ENCODE measurements at regions not wholly inside any gene's neighbourhood (a gene's known extent, or its start where the extent isn't known, plus 50 kb on each side); places are given as distances from the start of the nearest gene placed in this dataset.

DNA sequence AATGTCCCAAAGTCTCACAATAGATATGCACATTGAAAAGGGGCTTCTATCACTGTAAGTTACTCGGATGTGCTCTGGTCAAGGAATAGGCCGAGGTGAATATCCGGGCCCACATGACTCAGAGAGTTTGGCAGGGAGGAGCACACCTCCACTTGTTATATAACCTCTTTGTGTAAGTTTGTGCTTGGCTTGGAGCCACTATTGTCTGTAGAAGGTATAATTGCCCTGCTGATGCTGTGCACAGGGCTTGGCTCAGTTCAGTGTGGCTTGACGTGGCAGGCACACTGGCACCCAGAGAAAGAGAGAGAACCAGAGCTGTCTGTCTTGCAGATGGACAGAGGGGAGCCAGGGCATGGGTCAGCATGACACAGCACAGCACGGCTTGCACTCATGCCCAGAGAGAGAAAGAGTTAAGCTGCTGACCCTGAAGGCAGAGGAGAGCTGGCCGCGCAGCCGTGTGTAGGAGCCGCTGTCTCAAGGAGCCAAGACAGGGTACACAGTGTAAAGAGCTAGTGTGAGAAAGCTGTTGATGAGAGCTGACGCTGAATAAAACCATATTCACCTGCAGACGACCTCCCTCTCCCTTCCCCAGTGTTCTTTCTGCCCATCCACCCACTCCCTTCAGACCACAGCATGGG, 482.5 kb downstream of the C6orf118 start:
- no peak overlapping the region for H3K4me3 Mint-ChIP-seq
- H3K36me3 Mint-ChIP-seq = no peaks in the 10 kb centered on the region
- H3K9me3 Mint-ChIP-seq = peaks cover 6% of the 10 kb centered on the region
- H3K27ac Mint-ChIP-seq = no peak overlapping the region
- no peaks in the 10 kb centered on the region for H3K27me3 Mint-ChIP-seq
- no peaks in the 10 kb centered on the region for H3K4me1 Mint-ChIP-seq

DNA sequence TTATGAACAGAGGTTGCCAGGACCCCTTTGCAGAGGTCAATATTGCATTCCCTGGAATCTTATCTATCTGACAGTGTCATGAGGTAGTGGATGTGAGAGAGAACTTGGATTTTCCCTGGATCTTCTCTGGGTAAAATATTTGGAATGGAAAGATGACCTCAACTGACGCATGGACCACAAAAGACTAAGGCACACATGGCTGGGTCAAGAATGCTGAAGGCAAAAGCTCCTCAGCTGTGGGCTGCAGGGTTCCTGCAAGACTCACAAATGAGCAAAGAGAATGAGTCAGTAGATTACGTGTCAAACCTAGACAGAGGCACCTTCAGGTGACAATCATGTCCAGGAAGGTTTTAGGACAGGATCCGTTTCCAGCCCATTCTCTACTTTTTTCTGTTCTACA, 484.0 kb downstream of the C6orf118 start:
- Mint-ChIP-seq H3K27me3 (no peaks in the 10 kb centered on the region), H3K36me3 (no peaks in the 10 kb centered on the region), H3K4me3 (no peak overlapping the region), H3K27ac (no peak overlapping the region), H3K9me3 (peaks cover 6% of the 10 kb centered on the region), H3K4me1 (no peaks in the 10 kb centered on the region)

DNA sequence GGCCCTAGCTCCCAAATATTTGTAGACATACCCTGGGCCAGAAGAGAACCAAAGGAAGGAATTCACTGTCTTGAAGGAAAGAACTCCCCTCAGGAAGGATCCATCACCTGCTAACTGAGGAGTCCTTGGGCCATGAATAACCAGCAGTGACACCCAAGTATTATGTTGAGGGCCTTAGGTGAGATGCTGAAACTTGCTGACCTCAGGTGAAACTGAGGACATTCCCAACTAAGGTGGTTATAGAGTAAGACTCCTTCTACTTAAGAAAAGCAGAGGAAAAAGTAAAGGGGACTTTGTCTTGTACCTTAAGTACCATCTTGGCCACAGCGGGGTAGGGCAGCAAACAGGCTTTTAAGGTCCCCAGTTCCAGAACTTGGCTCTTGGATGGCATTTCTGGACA, 491.7 kb downstream of the C6orf118 start:
- no peaks in the 10 kb centered on the region for H3K36me3 Mint-ChIP-seq
- H3K9me3 Mint-ChIP-seq = peaks cover 6% of the 10 kb centered on the region
- no peak overlapping the region for H3K4me3 Mint-ChIP-seq
- no peaks in the 10 kb centered on the region for H3K27me3 Mint-ChIP-seq
- H3K4me1 Mint-ChIP-seq = no peaks in the 10 kb centered on the region
- H3K27ac Mint-ChIP-seq = no peak overlapping the region

DNA sequence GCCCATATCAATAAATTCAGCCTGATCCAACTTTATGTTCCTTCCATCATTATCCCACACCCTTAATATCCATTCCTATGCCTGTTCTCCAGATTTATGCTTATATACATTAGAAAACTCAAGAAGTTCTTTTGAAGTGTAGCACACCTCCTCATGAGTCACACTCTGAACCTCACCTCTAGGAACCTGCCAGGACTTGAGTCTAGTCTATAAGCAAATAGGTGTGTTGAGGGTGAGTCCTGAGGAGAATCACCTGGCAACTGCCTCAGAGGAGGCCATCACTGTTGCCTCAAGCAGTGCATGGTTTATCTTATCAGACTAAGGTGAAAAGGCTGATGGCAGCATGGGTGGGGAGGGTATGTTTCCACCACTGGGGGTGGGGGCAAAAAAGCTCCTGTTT, 496.7 kb downstream of the C6orf118 start:
- Mint-ChIP-seq H3K4me1 (no peaks in the 10 kb centered on the region), H3K27me3 (no peaks in the 10 kb centered on the region), H3K9me3 (peaks cover 7% of the 10 kb centered on the region), H3K27ac (no peak overlapping the region), H3K4me3 (no peak overlapping the region), H3K36me3 (no peaks in the 10 kb centered on the region)

DNA sequence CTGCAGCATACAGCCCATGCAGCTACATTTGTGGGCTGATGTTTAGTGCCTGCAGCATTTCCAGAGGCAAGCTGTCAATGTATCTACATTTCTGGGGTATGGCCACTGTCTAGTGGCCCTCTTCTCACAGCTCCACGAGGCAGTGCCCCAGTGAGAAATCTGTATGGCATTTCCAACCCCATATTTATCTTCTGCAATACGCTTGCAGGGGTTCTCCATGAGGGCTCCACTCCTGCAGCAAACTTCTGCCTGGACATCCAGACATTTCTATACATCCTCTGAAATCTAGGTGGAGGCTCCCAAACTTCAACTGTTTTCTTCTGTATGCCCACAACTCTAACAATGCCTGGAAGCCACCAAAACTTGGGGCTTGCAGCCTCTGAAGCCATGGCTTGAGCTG, 502.3 kb downstream of the C6orf118 start:
- Mint-ChIP-seq H3K9me3 (peaks cover 14% of the 10 kb centered on the region), H3K4me3 (no peak overlapping the region), H3K27ac (no peak overlapping the region), H3K27me3 (no peaks in the 10 kb centered on the region), H3K36me3 (no peaks in the 10 kb centered on the region), H3K4me1 (no peaks in the 10 kb centered on the region)

DNA sequence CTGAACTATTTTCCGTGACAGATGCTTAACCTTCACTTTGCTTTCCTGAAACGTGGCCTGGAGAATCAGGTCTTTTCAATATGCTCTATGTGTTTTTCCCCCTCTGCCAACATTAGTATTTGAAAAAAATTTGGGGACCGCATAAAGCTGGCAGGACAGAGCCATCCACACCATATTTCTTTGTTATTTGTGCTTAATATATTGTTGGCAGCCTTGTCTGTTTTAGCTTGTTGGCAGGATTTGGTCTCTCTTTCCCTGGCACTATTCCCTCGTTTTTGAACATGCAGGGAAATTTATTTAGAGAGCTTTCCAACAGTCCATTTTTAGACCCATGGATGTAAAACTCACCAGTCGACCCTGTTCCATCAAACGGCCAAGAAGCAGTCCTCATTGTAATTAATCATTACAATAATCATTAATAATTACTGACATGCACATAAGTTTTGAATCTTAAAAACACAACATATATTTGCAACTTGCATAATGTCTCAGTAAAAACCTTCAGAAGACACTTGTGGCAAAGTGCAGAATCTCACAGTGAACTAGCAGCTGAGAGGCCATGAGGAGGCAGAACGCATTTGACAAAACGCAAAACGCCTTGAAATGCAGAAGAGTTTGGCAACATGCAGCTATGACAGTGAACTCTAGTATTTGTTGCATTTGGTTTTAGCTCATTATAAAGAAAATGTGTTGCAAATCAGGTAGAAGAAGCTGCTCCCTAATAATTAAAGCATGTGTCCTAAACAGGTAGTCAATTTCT, 514.2 kb downstream of the C6orf118 start:
- Mint-ChIP-seq H3K4me3 (no peak overlapping the region), H3K36me3 (no peaks in the 10 kb centered on the region), H3K9me3 (no peaks in the 10 kb centered on the region), H3K4me1 (no peaks in the 10 kb centered on the region), H3K27ac (no peak overlapping the region), H3K27me3 (no peaks in the 10 kb centered on the region)

DNA sequence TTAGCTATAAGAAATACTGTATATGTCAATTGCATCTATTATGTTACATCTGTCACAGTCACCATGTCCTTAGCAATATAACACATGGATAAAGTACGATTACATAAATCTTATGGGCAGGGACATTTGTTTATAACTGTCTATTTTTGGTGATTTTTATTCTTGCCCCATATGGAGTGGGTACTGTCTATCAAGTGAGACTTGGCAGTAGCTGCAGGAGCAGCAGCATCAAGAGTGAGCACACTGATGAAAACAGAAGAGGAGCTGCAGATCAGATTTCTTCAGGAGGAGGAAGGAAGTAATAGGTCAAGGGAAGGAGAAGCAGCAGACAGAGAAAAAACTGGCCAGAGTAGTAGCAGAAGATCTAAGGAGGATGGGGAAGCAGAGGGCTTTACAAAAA, 516.7 kb downstream of the C6orf118 start:
- no peaks in the 10 kb centered on the region for H3K4me1 Mint-ChIP-seq
- no peak overlapping the region for H3K4me3 Mint-ChIP-seq
- no peaks in the 10 kb centered on the region for H3K27me3 Mint-ChIP-seq
- no peaks in the 10 kb centered on the region for H3K9me3 Mint-ChIP-seq
- no peak overlapping the region for H3K27ac Mint-ChIP-seq
- no peaks in the 10 kb centered on the region for H3K36me3 Mint-ChIP-seq

DNA sequence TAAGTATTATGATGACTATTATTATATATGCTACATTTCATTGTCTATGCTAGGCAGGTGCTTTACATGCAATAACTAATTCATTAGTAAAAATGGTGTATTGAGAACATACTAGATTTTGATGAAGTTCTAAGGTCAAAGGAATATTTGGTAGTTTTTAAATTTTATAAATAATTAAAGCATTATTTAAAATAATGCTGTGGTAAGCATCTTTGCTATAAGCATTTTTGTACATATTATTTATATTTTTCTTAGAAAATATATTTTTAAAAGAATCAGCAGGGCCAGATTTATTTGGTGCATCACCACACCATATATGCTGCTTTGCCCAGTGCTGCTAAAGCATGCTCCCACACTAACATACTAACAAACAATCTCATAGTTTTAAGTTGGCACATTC, 517.9 kb downstream of the C6orf118 start:
- Mint-ChIP-seq H3K27ac (no peak overlapping the region), H3K4me3 (no peak overlapping the region), H3K27me3 (no peaks in the 10 kb centered on the region), H3K9me3 (no peaks in the 10 kb centered on the region), H3K4me1 (no peaks in the 10 kb centered on the region), H3K36me3 (no peaks in the 10 kb centered on the region)

DNA sequence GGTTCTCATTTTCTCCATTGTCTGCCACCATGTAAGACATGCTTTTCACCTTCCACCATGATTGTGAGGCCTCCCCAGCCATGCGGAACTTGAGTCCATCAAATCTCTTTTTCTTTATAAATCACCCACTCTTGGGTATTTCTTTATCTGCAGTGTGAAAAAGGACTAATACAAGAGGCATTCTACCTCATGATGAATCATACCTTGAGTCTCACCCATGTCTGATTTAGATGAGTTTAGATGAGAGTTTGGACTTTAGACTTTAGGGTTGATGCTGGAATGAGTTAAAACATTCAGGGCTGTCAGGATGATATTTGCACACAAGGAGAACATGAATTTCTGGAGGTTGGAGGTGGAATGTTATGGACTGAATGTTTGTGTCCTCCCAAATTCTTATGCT, 545.6 kb downstream of the C6orf118 start:
- H3K4me3 Mint-ChIP-seq = no peak overlapping the region
- H3K4me1 Mint-ChIP-seq = no peaks in the 10 kb centered on the region
- no peaks in the 10 kb centered on the region for H3K9me3 Mint-ChIP-seq
- H3K27ac Mint-ChIP-seq = no peak overlapping the region
- H3K36me3 Mint-ChIP-seq = no peaks in the 10 kb centered on the region
- no peaks in the 10 kb centered on the region for H3K27me3 Mint-ChIP-seq

DNA sequence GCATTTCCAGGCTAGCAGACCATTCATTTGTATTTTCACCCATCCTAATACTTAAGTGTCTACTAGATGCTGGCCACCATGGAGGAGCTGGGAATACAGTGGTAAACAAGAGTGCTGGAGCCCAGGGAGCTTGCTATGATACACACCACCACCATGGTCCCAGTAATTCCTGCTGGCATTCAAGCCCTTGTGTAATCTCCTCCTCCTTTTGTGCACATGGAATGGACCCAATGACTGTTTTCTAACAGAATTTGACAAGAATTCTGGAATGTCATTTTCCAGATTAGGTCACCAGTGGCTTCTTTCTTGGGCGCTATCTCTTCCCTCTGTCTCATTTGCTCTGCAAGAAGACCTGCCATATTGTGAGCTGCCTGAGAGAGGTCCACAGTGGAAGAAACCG, 552.0 kb downstream of the C6orf118 start:
- Mint-ChIP-seq H3K4me3 (no peak overlapping the region), H3K36me3 (no peaks in the 10 kb centered on the region), H3K4me1 (no peaks in the 10 kb centered on the region), H3K9me3 (no peaks in the 10 kb centered on the region), H3K27me3 (no peaks in the 10 kb centered on the region), H3K27ac (no peak overlapping the region)

DNA sequence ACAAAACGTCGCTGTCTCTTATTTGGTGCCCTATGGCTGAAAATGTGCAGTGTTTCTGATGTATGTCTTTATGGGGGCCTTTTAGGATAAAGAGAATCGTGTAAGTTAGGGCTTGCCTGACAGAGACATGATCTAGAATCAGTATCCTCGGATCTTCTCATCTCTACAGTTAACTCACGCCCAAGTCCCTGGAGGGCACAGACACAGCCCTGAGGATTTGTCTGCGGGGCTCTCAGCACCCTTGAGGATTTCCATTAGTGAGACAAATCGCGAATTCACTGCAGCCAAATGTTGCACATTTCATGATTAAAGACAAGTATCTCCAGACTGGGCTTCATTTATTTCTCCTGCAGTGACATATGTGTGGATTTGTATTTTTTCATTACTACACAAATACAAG, 552.7 kb downstream of the C6orf118 start:
- no peak overlapping the region for H3K4me3 Mint-ChIP-seq
- no peaks in the 10 kb centered on the region for H3K9me3 Mint-ChIP-seq
- no peak overlapping the region for H3K27ac Mint-ChIP-seq
- H3K36me3 Mint-ChIP-seq = no peaks in the 10 kb centered on the region
- H3K4me1 Mint-ChIP-seq = no peaks in the 10 kb centered on the region
- no peaks in the 10 kb centered on the region for H3K27me3 Mint-ChIP-seq

DNA sequence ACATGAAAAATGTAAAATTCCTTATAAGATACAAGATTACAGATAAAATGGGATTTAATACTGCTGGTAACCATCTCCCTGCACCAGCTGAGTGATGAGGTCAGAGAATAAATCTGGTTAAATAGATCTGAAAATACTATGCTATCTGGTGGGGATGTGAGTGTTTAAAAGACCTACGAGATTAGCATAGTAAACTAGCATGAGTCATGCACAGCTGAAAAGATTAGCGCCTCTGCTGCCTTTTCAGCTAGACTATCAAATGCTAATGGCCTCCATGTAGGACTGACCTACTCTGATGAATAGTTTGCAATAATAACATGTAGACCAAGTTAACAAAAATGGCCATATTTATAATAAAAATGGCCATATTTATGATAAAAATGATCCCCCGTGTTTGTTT, 553.3 kb downstream of the C6orf118 start:
- no peaks in the 10 kb centered on the region for H3K4me1 Mint-ChIP-seq
- H3K36me3 Mint-ChIP-seq = no peaks in the 10 kb centered on the region
- H3K27ac Mint-ChIP-seq = no peak overlapping the region
- no peaks in the 10 kb centered on the region for H3K27me3 Mint-ChIP-seq
- H3K4me3 Mint-ChIP-seq = no peak overlapping the region
- no peaks in the 10 kb centered on the region for H3K9me3 Mint-ChIP-seq

DNA sequence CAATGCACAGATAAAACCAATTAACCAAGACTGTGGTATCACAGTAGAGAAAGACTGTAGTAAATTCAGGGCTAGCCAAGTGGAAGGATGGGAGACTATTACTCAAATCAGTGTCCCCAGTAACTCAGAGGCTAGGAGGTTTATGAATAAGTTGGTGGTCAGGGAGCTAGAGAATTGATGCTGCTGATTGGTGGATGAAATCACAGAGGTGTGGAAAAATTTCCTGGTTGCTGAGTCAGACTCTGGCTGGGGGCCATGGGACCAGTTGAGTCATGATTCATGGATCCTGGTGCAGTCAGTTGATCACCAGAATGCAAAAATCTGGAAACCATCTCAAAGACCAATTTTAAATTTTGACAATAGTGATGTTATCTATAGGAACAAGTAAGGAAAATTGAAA, 555.9 kb downstream of the C6orf118 start:
- no peaks in the 10 kb centered on the region for H3K36me3 Mint-ChIP-seq
- H3K27me3 Mint-ChIP-seq = no peaks in the 10 kb centered on the region
- no peaks in the 10 kb centered on the region for H3K9me3 Mint-ChIP-seq
- no peak overlapping the region for H3K4me3 Mint-ChIP-seq
- H3K27ac Mint-ChIP-seq = no peak overlapping the region
- no peaks in the 10 kb centered on the region for H3K4me1 Mint-ChIP-seq

DNA sequence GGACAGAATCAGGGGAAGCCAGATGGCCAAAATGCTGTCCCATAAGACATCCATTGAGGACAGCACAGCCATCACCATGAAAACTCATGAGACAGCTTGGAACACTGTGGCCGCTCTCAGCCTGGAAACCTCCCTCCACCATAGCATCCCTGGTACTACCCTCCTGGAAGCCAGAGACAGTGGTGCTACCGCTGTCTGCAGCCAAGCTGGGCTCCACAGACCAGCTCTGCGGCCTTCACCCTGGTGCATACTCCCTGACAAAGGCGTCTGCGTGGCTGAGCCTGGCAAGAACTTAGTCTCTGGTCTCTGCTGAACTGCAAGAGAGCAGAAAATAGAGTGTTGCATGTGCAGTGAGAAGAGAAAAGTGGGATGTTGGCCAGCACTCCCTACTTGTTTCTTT, 558.0 kb downstream of the C6orf118 start:
- H3K27ac Mint-ChIP-seq = no peak overlapping the region
- no peaks in the 10 kb centered on the region for H3K4me1 Mint-ChIP-seq
- no peaks in the 10 kb centered on the region for H3K27me3 Mint-ChIP-seq
- H3K36me3 Mint-ChIP-seq = peaks cover under 1% of the 10 kb centered on the region
- no peaks in the 10 kb centered on the region for H3K9me3 Mint-ChIP-seq
- no peak overlapping the region for H3K4me3 Mint-ChIP-seq

DNA sequence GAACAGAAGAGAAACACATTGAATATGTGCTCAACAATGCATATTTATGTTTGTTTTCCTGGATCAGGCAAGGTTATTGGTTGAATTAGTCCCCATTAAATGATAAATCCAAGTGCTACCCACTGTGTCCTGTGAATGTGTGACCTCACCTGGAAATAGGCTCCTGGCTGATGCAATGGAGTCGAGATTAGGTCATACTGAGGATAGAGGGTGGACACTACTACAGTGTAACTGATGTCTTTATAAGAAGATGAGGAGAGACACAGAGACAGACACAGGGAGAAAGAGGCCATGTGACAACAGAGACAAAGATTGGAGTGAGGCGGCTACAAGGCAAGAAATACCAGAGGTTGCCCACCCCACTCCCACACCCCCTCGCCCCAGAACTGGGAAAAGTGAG, 559.3 kb downstream of the C6orf118 start:
- Mint-ChIP-seq H3K27me3 (no peaks in the 10 kb centered on the region), H3K9me3 (no peaks in the 10 kb centered on the region)

DNA sequence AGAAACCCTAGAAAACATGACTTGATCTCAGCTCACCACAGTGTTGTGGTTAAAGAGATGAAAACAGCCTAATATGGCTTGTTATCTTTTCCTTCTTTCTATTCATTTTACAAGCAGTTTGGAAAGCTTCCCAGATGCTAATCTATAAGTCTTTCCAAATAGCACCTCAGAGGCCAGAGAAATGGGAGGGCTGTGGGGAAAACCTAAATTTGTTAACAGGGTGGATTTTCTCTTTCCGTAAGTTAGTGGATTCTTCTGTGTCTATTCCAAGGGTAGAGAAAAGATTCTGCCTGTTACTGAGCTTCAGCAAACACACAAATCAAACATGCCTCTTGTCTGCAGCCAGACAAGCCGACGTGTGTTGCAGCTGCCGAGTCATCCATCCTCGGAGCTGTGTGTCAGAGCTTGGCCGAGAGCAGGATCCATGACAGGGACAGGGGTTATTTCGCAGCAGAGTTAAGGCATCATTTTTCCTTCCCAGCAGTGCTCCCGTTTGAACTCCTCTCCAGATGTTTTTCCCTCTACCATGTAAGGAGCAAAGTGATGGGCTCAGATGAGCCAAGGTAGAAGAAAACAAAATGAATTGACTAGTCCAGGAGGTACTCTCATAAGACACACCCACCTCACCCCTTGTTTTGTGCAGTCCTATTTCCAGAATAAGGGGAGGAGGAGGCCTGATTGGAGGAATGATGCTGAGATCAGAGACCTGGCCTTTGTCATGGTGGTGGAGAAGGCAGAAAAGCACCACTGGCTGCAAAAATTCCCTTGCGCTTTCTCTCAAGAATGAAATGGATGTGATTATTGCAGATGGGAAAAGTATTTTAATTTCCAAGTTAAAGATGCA, 560.0 kb downstream of the C6orf118 start:
- peaks cover 1% of the 10 kb centered on the region for H3K36me3 Mint-ChIP-seq
- no peaks in the 10 kb centered on the region for H3K9me3 Mint-ChIP-seq
- H3K4me1 Mint-ChIP-seq = no peaks in the 10 kb centered on the region
- no peak overlapping the region for H3K4me3 Mint-ChIP-seq
- H3K27me3 Mint-ChIP-seq = no peaks in the 10 kb centered on the region
- no peak overlapping the region for H3K27ac Mint-ChIP-seq

More for the DNA sequence above, 559.3 kb downstream of the C6orf118 start:
- Mint-ChIP-seq H3K36me3 (peaks cover 1% of the 10 kb centered on the region), H3K4me1 (no peaks in the 10 kb centered on the region), H3K27ac (no peak overlapping the region), H3K4me3 (no peak overlapping the region)
